ENCODE measurements at regions not wholly inside any gene's neighbourhood (a gene's known extent, or its start where the extent isn't known, plus 50 kb on each side); places are given as distances from the start of the nearest gene placed in this dataset.

DNA sequence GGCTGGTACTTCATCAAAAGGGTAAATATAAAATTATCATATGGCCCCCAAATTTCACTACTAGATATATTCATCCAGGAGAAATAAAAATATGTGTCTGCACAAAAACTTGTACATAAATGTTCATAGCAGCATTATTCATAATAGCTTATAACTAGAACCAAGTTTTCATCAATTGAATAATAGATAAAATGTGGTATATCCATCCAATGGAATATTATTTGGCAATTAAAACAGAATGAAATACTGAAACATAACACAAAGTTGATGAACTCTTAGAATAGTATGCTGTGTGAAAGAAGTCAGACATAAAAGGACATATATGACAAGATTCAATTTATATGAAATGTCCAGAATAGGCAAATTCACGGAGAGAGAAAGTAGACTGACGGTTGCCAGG, 389.3 kb upstream of the ADAMTS9 start:
- H3K4me3 ChIP-seq (ENCODE audit: low read depth, low read length), result no peak overlapping the region
- H3K9me3 ChIP-seq (ENCODE audit: control insufficient read depth, insufficient read depth, low read length), result no peaks in the 10 kb centered on the region
- ChIA-PET CTCF (no interaction called here), POLR2A (no interaction called here)
- H3K27me3 ChIP-seq (ENCODE audit: control insufficient read depth, insufficient read depth, low read length), result no peaks in the 10 kb centered on the region
- DNase-seq (ENCODE audit: low read depth, low spot score), result no peak
- TF ChIP-seq, protein P1, sequence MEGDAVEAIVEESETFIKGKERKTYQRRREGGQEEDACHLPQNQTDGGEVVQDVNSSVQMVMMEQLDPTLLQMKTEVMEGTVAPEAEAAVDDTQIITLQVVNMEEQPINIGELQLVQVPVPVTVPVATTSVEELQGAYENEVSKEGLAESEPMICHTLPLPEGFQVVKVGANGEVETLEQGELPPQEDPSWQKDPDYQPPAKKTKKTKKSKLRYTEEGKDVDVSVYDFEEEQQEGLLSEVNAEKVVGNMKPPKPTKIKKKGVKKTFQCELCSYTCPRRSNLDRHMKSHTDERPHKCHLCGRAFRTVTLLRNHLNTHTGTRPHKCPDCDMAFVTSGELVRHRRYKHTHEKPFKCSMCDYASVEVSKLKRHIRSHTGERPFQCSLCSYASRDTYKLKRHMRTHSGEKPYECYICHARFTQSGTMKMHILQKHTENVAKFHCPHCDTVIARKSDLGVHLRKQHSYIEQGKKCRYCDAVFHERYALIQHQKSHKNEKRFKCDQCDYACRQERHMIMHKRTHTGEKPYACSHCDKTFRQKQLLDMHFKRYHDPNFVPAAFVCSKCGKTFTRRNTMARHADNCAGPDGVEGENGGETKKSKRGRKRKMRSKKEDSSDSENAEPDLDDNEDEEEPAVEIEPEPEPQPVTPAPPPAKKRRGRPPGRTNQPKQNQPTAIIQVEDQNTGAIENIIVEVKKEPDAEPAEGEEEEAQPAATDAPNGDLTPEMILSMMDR (IDR thresholded peaks at IDR 0.05; ENCODE audit: low read depth, low read length), result no peak
- no peak overlapping the region for H3K27ac ChIP-seq (ENCODE audit: low read depth, low read length)

DNA sequence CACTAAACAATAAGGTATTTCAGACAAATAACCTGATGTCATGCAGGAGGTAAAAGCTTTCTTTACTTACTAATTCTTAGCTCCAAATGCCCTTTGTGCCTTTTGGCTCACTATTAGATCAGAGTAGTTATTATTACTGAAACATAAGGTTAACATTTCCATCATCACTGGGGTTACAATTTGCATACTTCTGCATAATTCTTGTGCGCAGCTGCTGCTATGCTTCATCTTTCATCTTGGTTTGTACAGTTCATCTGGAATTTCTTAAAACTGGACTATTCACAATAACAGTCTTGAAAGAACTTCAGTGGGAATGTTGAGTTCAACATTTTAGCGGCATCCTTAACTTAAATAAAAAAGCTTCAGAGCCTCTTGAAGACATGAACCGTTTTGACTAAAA, 383.2 kb upstream of the ADAMTS9 start:
- POLR2A ChIA-PET, result no interaction called here
- H3K9me3 ChIP-seq (ENCODE audit: control insufficient read depth, insufficient read depth, low read length), result no peaks in the 10 kb centered on the region
- H3K27me3 ChIP-seq (ENCODE audit: control insufficient read depth, insufficient read depth, low read length), result no peaks in the 10 kb centered on the region
- TF ChIP-seq, protein P1 (IDR thresholded peaks at IDR 0.05; ENCODE audit: low read depth, low read length), result no peak
- H3K4me3 ChIP-seq (ENCODE audit: low read depth, low read length), result no peak overlapping the region
- H3K27ac ChIP-seq (ENCODE audit: low read depth, low read length), result no peak overlapping the region
- CTCF ChIA-PET, result interaction anchor here (1.1 kb wide), 1 partner anchor 537 kb away, joined by 3 read pairs; no protein-coding TSS in a partner anchor
- no peak for DNase-seq (ENCODE audit: low read depth, low spot score)

DNA sequence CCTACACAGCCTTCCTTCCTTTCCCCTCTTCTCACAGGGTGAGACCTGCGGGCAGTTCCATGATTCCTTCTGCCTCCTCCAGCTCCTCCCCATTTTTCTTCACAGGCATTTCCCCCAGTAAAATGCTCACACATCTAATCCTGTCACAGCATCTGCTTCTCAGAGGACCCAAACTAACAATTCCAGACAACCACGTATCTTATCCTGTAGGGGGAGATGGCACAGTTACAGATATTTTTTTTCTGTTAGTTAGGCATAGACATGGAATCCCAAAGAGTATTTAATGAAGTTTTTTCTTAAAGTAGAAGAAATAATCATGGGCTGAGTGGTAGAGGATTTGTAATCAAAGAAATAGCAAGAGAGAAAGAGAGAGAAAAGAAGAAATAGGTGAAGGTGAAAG, 373.1 kb upstream of the ADAMTS9 start:
- H3K9me3 ChIP-seq (ENCODE audit: control insufficient read depth, insufficient read depth, low read length), result no peaks in the 10 kb centered on the region
- ChIA-PET POLR2A (no interaction called here), CTCF (no interaction called here)
- no peak overlapping the region for H3K4me3 ChIP-seq (ENCODE audit: low read depth, low read length)
- H3K27me3 ChIP-seq (ENCODE audit: control insufficient read depth, insufficient read depth, low read length), result no peaks in the 10 kb centered on the region
- H3K27ac ChIP-seq (ENCODE audit: low read depth, low read length), result no peak overlapping the region
- DNase-seq (ENCODE audit: low read depth, low spot score), result no peak
- TF ChIP-seq, protein P1 (IDR thresholded peaks at IDR 0.05; ENCODE audit: low read depth, low read length), result no peak

DNA sequence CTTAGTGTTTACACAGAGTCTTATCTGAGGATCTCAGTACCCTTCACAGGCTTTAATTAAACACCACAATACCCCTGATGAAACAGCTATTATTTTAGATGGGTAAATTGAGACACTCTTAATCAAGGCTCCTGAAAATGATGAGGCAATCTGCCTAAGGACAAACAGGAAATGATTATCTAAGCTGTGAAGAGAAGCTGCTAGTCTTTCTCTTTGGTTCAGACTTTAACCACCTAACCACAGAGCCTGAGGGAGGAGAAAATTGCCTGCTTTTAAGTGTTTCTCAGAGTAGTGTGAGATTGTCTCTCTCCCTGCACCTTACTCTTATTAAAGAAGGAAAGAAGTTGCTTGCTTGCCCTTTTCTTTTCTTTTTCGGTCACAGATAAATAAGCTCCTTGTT, 364.3 kb upstream of the ADAMTS9 start:
- POLR2A ChIA-PET, result no interaction called here
- H3K27ac ChIP-seq (ENCODE audit: low read depth, low read length), result no peak overlapping the region
- TF ChIP-seq, protein P1 (IDR thresholded peaks at IDR 0.05; ENCODE audit: low read depth, low read length), result no peak
- H3K27me3 ChIP-seq (ENCODE audit: control insufficient read depth, insufficient read depth, low read length), result no peaks in the 10 kb centered on the region
- no peak overlapping the region for H3K4me3 ChIP-seq (ENCODE audit: low read depth, low read length)
- H3K9me3 ChIP-seq (ENCODE audit: control insufficient read depth, insufficient read depth, low read length), result no peaks in the 10 kb centered on the region
- DNase-seq (ENCODE audit: low read depth, low spot score), result no peak
- CTCF ChIA-PET, result no interaction called here

DNA sequence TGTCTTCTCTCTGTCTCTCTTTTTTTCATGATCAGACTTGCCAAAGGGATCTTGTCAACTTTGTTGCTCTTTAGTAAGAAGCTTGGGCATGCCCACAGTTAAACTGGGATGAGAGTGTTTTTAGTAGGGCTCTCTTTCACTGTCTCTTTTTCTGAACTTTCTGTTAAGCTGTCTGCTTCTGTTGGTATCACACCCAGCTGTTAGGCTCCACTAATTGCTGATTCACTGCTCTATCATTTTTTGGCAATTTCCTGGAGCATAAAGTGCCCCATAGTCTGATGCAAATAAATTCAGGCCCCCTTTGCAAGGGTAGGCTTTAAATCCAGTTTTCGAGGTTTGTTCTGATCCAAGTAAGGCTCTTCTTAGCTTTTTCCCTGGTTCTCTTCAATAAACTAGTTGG, 360.4 kb upstream of the ADAMTS9 start:
- no peaks in the 10 kb centered on the region for H3K9me3 ChIP-seq (ENCODE audit: control insufficient read depth, insufficient read depth, low read length)
- CTCF ChIA-PET, result no interaction called here
- POLR2A ChIA-PET, result no interaction called here
- H3K27ac ChIP-seq (ENCODE audit: low read depth, low read length), result no peak overlapping the region
- TF ChIP-seq, protein P1 (IDR thresholded peaks at IDR 0.05; ENCODE audit: low read depth, low read length), result no peak
- no peak overlapping the region for H3K4me3 ChIP-seq (ENCODE audit: low read depth, low read length)
- no peaks in the 10 kb centered on the region for H3K27me3 ChIP-seq (ENCODE audit: control insufficient read depth, insufficient read depth, low read length)
- no peak for DNase-seq (ENCODE audit: low read depth, low spot score)
